Glutamatergic neuron (in vitro differentiated cells): ENCODE measurements at regions not wholly inside any gene's neighbourhood (a gene's known extent, or its start where the extent isn't known, plus 50 kb on each side); places are given as distances from the start of the nearest gene placed in this dataset.

Source experiments
- DNase-seq: peaks from one replicate; pipeline ENCODE4 v3.0.0; 2022
- H3K27ac Mint-ChIP-seq: one replicate; pipeline ENCODE4 v1.8.0; 2020; ENCODE audit warnings: mild to moderate bottlenecking, mixed read lengths, inconsistent platforms; ENCODE audit not compliant: unreplicated experiment
- H3K27me3 Mint-ChIP-seq: one replicate; pipeline ENCODE4 v1.8.0; 2020; ENCODE audit warnings: mild to moderate bottlenecking, moderate library complexity, mixed read lengths, inconsistent platforms; ENCODE audit not compliant: unreplicated experiment
- H3K36me3 Mint-ChIP-seq: one replicate; pipeline ENCODE4 v1.8.0; 2020; ENCODE audit warnings: mild to moderate bottlenecking, mixed read lengths, inconsistent platforms; ENCODE audit not compliant: unreplicated experiment
- H3K4me1 Mint-ChIP-seq: one replicate; pipeline ENCODE4 v1.8.0; 2020; ENCODE audit warnings: mild to moderate bottlenecking, low read depth, mixed read lengths, inconsistent platforms; ENCODE audit not compliant: unreplicated experiment
- H3K4me3 Mint-ChIP-seq: one replicate; pipeline ENCODE4 v1.8.0; 2020; ENCODE audit warnings: mild to moderate bottlenecking, mixed read lengths, inconsistent platforms; ENCODE audit not compliant: unreplicated experiment
- H3K9me3 Mint-ChIP-seq: one replicate; pipeline ENCODE4 v1.8.0; 2020; ENCODE audit warnings: mild to moderate bottlenecking, moderate library complexity, mixed read lengths, inconsistent platforms; ENCODE audit not compliant: unreplicated experiment
- TF ChIP-seq, protein P1 (sequence below): fragments of 200-600 bp; sonication (generic); IDR thresholded peaks from one replicate; pipeline ENCODE4 v1.5.0; 2021; ENCODE audit not compliant: partially characterized antibody, unreplicated experiment

DNA sequence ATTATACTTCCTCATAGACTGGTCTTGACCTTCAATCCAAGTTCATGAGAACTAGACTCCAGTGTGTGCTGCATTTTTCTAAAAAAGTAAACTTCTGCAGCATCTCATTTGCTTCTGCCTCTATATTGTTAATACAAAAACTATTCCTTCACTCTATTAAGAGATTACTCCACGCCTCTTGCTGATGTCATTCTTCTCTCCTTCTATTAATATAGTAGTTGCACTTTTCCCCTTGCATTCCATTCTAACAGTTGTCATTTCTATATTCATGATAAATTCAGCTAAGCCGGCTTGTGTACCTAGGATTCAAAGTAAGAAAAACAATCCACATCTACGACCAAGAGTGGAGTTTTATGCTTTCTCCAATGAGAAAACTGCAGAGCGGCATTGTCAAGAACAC, 480.4 kb upstream of the NOVA1 start:
- Mint-ChIP-seq H3K27ac (no peak overlapping the region), H3K9me3 (no peaks in the 10 kb centered on the region), H3K27me3 (no peaks in the 10 kb centered on the region), H3K36me3 (no peaks in the 10 kb centered on the region), H3K4me3 (no peak overlapping the region), H3K4me1 (no peaks in the 10 kb centered on the region)
- TF ChIP-seq, protein P1, sequence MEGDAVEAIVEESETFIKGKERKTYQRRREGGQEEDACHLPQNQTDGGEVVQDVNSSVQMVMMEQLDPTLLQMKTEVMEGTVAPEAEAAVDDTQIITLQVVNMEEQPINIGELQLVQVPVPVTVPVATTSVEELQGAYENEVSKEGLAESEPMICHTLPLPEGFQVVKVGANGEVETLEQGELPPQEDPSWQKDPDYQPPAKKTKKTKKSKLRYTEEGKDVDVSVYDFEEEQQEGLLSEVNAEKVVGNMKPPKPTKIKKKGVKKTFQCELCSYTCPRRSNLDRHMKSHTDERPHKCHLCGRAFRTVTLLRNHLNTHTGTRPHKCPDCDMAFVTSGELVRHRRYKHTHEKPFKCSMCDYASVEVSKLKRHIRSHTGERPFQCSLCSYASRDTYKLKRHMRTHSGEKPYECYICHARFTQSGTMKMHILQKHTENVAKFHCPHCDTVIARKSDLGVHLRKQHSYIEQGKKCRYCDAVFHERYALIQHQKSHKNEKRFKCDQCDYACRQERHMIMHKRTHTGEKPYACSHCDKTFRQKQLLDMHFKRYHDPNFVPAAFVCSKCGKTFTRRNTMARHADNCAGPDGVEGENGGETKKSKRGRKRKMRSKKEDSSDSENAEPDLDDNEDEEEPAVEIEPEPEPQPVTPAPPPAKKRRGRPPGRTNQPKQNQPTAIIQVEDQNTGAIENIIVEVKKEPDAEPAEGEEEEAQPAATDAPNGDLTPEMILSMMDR = no peak
- DNase-seq = no peak

DNA sequence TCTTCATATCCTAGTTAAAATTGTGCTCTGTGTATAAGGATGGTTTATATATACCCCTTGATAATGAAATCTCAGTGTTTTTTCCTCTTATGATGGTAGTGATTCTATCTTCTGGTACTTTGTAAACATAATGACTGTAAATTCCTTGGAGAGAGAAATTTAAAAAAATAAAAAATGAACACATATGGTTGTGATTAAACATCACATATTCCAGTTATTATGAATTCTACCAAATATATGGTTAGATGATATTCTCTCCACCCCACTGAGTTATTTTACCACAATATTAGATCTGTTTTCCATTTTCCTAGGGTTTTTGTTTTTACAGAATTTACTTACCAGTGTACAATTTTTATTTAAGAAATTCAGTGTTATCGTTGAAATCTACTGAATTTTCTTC, 481.9 kb upstream of the NOVA1 start:
- Mint-ChIP-seq H3K36me3 (no peaks in the 10 kb centered on the region), H3K4me3 (no peak overlapping the region), H3K27me3 (no peaks in the 10 kb centered on the region), H3K27ac (no peak overlapping the region), H3K4me1 (no peaks in the 10 kb centered on the region), H3K9me3 (no peaks in the 10 kb centered on the region)
- no peak for DNase-seq
- TF ChIP-seq, protein P1 = no peak

DNA sequence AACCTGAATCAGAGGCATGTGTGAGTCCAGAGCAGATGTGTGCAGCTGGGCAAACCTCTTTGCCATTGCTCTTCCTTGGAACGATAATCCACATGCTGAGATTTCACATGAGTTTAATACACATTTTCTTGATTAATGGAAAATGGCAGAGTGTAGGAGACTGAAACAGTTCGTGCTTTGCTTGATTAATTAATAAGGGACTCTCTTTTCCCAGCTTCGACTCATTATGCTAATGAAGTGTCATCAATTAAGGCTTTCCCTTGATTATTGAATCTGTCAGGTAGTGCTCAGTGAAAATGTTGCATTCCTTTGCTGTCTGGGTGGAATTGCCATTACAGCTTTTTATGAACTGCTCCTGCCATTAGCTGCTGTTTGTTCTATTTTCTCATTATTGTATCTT, 487.7 kb upstream of the NOVA1 start:
- H3K27ac Mint-ChIP-seq = no peak overlapping the region
- TF ChIP-seq, protein P1 = no peak
- peaks cover 12% of the 10 kb centered on the region for H3K4me1 Mint-ChIP-seq
- no peak overlapping the region for H3K4me3 Mint-ChIP-seq
- DNase-seq = no peak
- no peaks in the 10 kb centered on the region for H3K36me3 Mint-ChIP-seq
- no peaks in the 10 kb centered on the region for H3K27me3 Mint-ChIP-seq
- H3K9me3 Mint-ChIP-seq = no peaks in the 10 kb centered on the region

DNA sequence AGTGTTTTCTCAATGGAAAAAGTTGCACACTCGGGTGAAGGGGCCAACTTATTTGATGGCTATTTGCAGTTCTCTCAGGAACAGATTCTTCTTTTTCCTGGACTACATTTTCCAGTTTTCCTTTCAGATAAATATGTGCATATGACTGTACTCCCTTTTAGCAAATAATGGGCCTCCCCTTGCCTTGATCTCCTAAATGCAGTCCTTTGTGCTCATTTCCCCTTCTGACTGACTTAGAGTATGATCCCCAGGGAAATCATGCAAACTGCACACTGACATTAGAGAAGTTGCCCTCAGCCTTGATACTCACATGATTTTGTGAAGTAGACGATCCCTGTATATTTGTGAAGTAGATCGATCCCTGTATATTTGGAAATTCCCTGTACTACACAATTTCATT, 492.9 kb upstream of the NOVA1 start:
- H3K4me1 Mint-ChIP-seq = peaks cover 28% of the 10 kb centered on the region

DNA sequence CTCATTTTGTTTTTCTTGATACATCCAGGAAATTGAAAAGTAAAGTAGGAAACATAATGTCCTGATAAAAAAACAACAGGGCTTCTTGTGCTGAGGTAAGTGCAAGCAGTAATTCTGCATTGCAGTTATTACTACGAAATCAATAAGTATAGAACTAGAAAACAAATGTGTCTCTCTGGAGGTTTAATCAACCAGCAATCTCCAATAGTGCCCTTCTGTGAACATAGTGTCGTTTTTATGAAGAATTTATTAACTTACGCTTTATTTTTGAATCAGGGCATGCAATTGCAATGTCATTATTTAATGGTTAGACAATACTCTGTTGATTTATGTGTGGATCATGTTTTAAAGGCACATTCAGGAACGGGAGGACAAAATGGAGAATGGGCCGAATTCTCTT, 494.1 kb upstream of the NOVA1 start:
- H3K27me3 Mint-ChIP-seq = no peaks in the 10 kb centered on the region
- TF ChIP-seq, protein P1 = no peak
- H3K4me3 Mint-ChIP-seq = peak overlapping the region; percentile 69
- H3K4me1 Mint-ChIP-seq = peaks cover 28% of the 10 kb centered on the region
- H3K9me3 Mint-ChIP-seq = peaks cover 1% of the 10 kb centered on the region
- H3K27ac Mint-ChIP-seq = peak overlapping the region; percentile 89
- no peak for DNase-seq
- H3K36me3 Mint-ChIP-seq = no peaks in the 10 kb centered on the region

More for the DNA sequence above, 492.9 kb upstream of the NOVA1 start:
- H3K4me3 Mint-ChIP-seq = peak overlapping the region; percentile 26
- no peaks in the 10 kb centered on the region for H3K36me3 Mint-ChIP-seq
- TF ChIP-seq, protein P1 = no peak
- H3K27ac Mint-ChIP-seq = peak overlapping the region; percentile 3
- no peaks in the 10 kb centered on the region for H3K27me3 Mint-ChIP-seq
- peaks cover 1% of the 10 kb centered on the region for H3K9me3 Mint-ChIP-seq
- DNase-seq = no peak
